ENCODE measurements at regions not wholly inside any gene's neighbourhood (a gene's known extent, or its start where the extent isn't known, plus 50 kb on each side); places are given as distances from the start of the nearest gene placed in this dataset.
"Not testable (repeated sequence)": the region's sequence is repeated elsewhere in the genome, so short reads cannot be mapped to it uniquely, and the experiment has no call there.

DNA sequence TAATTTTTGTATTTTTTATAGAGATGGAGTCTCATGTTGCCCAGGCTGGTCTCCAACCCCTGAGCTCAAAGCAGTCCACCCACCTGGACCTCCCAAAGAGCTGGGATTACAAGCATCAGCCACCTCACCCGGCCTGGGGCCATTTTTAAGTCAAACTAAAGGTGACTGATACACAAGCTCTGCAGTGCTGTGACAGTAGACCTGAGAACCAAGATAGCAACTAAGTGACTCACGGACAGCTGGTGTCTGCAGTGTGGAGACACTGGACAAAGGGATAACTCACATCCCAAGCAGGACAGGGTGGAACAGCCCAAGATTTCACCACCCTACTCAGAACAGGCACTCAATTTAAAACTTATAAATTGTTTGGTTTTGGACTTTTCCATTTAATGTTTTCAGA is 402.5 kb downstream of the CD83 start:
- DNase-seq (ENCODE audit: low read depth): no peak

DNA sequence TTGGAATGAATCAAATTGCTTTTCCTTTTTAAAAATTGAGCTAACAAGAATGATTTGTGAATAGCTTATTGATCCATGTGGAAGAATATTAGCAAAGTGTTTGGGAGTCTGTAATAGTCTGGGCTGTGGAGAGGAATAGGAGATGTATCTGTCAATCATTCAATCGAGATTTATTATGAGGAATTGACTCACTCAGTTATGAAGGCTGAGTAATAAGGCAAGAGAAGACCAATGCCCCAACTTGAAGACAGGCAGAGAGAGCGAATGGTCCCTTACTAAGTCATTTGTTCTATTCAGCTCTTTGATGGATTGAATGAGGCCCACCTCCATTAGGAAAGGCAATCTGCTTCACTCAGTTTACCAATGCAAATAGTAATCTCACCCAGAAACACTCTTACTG is 403.0 kb downstream of the CD83 start:
- no peak for DNase-seq (ENCODE audit: low read depth)

DNA sequence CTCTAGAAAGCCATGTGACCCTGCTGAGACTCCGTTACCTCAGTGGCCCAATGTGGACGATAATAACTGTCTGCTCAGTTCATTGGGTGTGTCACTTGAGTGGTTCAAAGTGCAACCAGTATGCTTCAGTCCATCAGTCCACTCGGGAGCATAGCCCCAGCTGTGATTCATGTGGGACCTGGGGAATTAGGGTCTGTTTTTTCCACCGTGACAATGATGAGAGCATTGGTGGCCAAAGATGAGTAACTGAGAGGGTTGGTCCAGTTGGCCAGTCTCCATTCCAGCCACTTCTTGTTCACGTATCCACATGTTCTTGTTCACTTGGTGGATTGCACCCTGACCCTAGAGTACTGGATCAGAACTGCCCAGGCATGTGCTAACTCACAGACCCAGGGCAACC is 403.6 kb downstream of the CD83 start:
- no peak for DNase-seq (ENCODE audit: low read depth)

DNA sequence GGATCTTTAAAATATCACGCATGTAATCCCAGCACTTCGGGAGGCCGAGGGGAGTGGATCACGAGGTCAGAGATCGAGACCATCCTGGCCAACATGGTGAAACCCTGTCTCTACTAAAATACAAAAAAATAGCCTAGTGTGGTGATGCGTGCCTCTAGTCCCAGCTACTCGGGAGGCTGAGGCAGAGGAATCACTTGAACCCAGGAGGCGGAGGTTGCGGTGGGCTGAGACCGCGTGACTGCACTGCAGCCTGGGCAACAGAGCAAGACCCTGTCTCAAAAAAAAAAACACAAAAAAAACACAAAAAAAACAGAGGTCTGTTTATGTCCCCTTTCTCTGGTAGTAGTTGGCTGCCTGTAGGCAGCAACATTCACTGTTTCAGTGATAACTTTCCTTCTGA is 404.3 kb downstream of the CD83 start:
- DNase-seq (ENCODE audit: low read depth): not testable (repeated sequence)

DNA sequence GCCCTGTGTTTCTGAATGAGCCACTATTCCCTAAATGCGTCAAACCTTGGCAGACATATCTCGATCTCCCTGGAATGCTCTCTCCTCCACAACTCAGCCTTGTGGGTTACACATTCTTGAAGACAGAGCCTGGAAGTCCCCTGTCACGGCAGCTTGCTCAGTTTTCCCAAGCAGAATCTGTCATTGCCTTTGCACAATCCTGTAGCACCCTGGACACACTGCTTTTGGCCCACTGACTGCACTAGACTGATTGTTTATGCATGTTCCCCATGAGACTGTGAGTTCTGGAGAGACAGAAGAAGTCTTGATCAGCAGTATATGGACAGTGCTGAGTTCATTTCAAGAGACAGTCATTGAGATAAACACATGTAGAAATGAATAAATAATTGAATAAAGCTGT is 406.7 kb downstream of the CD83 start:
- peak; percentile 82 for DNase-seq (ENCODE audit: low read depth)

DNA sequence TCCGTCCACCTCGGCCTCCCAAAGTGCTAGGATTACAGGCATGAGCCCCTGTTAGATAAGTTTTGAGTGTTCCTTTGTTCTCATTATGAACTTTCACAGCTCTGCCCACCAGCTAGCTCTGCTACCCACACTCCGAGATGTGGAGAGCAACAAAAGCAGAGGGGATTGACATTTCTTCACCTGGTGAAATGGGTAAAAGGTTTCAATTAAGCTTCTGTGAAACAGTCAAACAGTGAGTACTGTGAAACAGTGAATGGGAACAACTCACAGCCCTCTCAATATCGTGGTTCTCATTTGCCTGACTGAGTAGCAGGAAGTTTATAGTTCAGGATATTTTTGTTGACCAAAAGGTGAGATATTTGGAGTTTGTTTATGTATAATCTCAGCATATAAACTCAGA is 412.8 kb downstream of the CD83 start:
- DNase-seq (ENCODE audit: low read depth): no peak

DNA sequence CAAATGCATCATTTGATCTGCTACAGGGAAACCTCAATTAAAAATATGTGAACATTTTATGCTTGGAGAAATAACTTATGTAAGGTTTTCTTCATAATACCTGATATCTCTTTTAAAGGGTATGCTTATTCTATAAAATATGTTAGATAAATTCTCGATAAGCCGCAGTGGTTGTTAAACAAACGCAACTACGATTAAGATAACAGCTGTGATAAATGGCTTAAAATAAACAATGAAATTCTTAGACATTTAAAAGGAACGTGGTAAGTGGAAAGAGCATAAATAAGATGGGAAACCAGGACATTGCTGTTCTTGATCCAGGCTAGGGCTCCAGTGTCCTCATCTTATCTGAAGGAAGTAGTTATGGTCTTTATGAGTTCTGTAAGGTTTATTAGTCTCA is 415.9 kb downstream of the CD83 start:
- DNase-seq (ENCODE audit: low read depth): no peak

DNA sequence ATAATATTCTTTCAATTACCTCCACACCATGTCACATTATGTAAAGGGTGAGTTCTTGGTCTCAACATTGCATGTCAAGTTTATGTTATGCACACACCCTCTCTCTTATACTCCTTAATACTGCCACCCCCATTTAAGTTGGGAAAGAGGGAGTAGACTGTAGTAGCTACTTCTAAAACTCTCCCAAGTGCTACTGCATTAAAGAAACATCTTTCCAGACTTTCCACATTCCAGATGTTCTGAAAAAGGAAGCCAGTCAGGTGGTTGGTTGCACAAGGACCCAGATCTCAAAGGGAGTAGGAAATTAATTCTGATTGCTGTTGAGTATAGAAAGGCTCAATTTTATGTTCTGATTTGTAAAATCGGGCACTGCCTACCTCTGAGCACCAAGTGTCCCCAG is 419.5 kb downstream of the CD83 start:
- DNase-seq (ENCODE audit: low read depth): no peak

DNA sequence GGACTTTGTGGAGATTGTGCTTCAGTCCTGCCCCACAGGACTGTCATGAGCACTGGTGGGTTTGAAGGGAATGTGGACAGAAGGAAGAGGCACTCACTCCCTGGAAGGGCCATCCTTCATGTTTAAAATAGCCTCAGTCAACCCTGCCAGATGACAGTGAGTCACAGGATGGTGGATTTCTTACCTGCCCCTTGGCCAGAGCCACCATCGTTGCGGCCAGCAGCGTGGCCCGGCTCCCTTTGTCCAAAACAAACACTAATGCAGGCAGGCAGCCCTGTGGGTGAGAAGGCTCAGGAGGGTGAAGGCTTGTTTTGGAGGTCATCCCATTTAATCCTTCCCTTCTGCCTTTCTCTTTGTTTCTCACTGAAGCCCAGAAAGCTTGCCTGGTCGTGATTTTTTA is 422.7 kb downstream of the CD83 start:
- DNase-seq (ENCODE audit: low read depth): no peak

DNA sequence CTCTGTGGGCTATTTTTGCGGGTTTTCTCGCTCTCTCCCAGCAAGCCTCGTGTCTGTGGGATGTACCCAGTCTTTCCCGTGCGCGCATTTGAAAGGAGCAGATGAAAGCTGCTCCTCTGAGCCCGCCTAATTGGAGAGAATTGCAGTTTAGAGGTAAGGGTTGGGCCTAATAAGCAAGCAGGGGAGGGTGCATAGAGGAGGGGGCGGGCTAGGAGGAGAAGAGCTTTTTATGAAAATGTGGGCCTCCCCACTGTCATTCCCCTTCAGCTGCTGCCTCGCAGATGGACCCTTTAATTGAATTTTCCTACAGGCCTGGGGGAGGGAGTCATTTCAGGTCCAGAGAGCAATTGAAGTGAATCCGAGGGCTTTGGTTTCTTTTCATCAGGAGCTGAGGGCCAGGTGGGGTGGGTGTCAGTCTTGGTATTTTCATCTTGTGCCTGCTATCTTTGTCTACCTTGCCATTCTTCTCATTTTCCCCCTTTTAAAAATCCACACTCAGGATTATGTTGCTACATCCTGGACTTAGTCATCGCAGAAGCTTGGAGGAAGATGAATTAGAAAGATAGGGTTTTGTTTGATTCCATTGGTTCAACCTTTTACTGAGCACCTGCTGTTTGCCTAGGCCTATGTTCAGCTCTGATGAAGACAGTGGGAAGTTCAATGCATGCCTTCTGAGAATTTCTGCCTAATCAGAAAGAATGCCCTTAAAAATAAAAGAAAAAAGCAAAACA is 423.4 kb downstream of the CD83 start:
- no peak for DNase-seq (ENCODE audit: low read depth)

DNA sequence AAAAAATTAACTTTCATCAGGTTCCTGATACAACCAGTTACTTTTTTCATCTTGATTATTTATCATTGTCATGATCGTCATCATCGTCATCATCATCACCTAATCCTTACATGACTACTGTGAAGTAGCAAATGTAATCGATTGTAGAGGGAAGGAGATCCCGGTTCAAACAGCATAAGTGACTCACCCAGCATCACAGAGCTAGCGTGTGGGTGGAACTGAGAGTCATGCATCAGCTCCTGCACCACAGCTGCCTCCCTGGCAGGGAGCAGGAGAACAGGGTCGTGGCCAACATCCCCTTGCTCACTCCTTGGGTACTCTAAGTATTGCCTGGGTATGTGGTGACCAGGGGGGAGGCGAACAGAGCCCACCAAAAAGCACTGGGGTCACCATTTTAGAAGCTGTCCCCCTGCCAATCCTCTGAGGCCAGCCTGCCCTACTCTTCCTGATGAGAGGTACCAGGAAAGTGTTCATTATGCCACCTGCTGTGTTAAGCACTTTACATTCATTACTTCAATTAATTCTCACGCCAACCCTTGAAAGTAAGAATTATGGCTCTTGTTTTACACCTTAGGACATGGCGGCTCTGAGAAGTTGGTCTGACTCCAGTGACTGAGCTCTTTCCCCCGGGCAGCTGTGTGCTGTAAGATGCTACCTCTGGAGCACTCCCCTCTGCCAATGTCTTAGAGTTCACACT is 425.2 kb downstream of the CD83 start:
- peak; percentile 26 for DNase-seq (ENCODE audit: low read depth)

DNA sequence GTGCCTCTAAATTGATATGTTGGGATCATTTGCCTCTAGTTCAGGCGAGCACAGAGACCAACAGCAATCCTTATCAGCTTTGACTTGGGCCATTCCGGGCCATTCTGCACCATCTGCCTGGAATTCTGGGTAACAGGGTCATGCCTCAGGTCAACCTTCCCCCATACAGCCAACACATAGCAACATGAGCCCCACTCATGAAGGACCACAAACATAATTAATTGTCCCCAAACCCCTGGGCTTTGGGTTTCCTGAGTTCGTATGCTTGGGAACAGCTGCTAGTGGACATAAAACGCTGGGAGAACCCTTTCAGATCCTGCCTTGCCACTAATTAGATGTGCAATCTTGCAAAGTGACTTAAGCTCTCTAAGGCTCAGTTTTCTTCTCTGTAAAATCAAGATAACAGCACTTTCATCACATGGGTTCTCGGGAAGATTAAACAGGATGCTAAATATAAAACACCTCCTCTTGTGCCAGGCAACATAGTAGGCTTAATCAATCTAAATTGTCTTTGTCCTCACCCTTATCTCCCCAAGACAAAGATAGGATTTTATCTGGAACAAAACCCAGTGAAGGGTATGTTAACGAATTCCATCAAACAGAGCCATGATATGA is 426.5 kb downstream of the CD83 start:
- DNase-seq (ENCODE audit: low read depth): no peak

DNA sequence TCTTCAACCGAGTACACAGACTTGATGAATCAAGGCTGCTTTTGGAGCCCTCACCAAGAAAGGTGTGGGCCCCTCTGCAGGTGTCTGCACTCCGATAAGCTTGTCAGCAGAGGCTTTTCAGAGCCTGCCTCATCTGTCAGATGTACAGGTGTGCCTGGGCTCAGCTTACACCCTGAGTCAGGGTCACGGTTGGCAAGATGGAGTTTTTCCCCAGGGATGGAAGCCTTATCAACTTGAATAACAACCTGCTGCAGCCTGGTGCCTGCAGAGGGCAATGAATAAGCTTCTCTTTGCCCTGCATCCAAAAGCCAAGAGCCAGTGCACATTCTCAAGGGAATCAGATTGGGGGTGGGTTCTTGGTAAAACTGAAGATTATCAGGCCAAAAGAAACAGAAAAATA is 427.1 kb downstream of the CD83 start:
- no peak for DNase-seq (ENCODE audit: low read depth)

DNA sequence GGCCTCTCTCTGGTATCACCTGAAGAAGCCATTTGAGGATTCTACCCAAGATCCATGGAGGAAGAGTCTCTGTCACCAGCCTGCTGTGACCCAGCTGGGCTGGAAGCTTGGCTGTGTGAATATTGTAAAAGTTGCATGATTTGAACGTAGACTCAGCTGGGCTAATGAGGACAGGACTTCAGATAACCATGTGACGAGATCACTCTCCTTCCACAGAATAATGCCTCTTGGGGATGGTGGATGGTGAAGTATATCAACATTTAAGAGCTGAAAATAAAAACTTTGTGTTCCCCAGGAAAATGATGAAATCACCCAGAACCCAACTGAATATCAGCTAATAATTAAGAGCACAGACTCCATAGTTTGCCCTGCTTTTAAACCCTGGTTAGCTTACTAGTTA is 427.9 kb downstream of the CD83 start:
- DNase-seq (ENCODE audit: low read depth): no peak

DNA sequence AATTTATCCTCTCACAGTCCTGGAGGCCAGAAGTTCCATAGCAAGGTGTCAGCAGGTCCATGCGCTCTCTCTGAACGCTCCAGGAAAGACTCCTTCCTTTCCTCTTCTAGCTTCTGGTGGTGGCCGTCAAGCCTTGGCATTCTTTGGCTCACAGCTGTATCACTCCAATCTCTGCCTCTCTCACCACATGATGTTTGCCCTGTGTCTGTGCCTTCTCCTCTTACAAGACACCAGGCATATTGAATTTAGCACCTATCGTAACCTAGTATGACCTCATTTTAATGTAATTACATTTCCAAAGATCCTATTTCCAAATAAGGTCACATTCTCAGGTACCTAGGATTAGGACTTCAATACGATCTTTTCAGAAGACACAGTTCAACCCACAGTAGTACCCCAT is 428.5 kb downstream of the CD83 start:
- no peak for DNase-seq (ENCODE audit: low read depth)

DNA sequence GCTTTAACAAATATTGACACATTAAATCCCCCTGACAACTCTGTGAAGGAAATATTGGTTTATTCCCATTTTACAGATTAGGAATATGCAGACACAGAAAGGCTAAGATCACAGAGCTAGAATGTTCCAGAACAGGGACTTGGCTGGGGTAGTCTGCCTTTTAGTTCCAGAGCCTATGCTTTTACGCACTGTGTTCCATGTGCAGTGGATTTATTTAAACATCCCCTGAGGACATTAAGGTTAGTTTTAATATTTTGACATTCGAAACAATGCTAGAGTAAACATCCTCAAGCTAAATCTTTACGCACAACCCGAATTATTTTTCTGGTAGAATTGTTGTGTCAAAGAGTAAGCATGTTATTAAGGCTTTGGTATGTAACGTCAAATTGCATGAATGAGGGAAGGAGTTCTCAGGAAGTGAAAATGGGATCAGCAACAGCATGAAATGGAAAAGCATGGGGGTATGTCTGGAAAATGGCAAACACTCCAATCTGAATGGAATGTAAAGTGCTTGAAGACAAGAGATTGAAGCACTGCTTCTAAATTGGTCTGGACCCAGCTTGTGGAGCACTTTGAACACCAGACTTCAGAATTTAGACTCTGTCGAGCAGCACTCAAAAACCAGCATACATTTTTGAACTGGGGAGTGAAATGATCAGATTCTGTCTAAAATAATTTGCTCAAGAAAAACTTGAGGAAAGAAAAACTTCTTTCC is 429.9 kb downstream of the CD83 start:
- DNase-seq (ENCODE audit: low read depth): no peak

DNA sequence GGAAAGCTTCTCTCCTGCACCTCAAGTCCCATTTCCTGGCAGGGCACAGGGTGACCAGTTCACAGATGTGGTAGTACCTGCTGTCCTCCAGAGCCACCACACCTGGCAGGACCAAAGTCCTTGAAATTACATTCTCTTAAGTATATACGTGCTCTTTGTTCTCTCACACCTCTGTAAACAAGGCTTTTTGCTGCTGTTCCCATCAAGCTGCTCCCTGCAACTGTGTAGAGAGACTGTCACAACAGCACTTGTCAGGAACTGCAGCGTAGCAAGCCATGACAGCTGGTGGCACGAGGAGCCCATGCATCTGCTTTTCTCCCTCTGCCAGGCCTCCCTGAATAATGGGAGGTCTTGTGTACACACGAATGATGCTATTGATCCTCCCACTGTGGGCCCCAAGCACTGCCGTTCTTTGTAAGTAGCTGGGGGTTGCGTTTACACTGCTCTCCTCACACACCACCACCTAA is 431.8 kb downstream of the CD83 start:
- DNase-seq (ENCODE audit: low read depth): no peak

DNA sequence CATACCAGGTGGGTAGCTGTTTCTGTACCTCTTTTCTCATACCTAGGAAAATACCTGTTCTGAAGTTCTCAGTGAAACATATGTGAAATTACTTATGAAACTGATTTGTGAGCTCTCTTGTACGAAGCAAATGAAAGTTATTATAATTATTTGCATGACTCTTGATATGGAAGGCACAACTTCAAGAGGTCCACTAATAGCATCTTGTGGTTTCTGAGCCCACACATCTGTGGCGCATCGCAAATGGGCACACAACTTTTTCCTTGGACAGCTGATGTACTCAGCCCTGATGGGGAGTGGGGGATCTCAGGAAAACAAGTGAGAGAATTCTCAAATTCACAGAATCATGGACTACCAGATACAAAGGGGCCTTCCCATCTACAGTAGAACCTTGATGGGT is 432.3 kb downstream of the CD83 start:
- no peak for DNase-seq (ENCODE audit: low read depth)

DNA sequence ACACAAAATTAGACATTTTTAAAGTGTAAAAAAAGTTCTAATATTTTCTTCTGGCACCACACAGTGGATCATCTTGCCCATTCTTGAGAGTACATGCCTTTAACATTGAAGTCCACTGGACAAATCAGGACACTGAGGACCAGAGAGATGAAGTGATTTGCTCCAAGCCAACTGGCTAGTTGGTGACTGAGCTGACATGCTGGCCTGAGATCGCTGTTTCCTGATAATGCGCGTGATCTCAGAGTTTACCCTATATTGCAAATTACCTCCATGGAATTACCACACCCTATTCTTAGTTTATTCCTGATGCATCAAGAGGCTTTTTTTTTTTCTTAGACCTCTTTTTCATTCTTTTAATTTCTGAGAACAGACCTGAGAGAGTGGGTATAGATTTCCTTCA is 432.8 kb downstream of the CD83 start:
- no peak for DNase-seq (ENCODE audit: low read depth)

DNA sequence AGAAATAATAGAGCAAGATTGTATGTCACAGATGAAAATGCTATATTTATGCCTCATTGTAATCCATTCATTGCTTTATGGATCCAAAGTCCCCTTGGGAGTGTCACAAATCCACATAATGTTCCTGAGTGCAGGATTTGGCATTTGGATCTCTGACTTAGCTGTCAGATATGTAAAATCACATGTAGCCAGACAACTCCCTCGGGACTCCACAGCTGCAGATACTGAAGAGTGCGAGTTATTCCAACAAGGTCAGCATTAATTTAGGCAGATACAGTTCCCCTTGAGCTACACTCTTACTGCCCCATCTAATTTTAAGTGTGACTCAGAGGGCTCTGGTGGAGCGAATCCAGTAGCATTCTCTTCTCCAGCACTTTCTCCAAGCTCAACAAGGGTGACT is 433.2 kb downstream of the CD83 start:
- no peak for DNase-seq (ENCODE audit: low read depth)

DNA sequence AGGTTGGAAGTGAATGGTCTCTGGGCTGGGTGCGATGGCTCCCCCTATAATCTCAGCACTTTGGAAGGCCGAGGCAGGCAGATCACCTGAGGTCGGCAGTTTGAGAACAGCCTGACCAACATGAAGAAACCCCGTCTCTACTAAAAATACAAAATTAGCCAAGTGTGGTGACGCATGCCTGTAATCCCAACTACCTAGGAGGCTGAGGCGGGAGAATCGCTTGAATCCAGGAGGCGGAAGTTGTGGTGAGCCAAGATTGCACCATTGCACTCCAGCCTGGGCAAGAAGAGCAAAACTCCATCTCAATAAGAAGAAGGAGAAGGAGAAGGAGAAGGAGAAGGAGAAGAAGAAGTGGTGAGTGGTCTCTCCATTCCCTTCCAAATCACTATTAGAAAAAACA is 434.0 kb downstream of the CD83 start:
- not testable (repeated sequence) for DNase-seq (ENCODE audit: low read depth)

DNA sequence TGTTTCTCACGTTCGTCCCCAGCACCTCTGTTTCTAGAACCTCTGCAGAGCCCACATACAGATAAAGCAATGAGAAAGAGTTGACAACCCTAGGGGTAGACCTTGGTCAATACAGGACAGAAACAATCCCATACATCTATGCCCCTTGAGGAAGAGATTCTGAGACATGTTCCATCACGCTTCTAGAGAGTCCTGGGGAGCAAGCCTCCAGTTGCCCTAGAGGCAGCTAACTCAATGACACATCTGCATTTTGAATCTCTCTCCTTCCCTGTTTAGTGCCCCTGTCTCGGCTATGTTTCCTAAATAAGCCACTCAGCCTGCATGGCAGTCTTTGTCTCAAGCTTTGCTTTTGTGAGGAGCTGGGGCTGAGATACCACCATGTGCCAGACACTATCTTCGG is 435.3 kb downstream of the CD83 start:
- DNase-seq (ENCODE audit: low read depth): no peak

DNA sequence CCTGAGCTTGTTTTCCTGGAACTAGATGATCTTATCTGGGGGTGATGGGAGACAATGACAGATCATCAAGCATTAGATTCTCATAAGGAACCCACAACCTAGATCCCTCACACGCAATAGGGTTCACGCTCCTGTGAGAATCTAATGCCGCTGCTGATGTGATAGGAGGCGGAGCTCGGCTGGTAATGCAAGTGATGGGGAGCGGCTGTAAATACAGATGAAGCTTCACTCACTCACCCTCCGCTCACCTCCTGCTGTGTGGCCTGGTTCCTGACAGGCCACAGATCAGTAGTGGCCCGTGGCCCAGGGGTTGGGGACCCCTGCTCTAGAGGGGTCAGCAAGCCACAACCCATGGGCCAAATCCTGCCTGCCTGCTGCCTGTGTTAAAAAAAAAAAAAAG is 435.9 kb downstream of the CD83 start:
- DNase-seq (ENCODE audit: low read depth): no peak

All from GM04504 (cell line).